ENCODE measurements at regions not wholly inside any gene's neighbourhood (a gene's known extent, or its start where the extent isn't known, plus 50 kb on each side); places are given as distances from the start of the nearest gene placed in this dataset.
"Not testable (repeated sequence)": the region's sequence is repeated elsewhere in the genome, so short reads cannot be mapped to it uniquely, and the experiment has no call there.

- no peaks in the 10 kb centered on the region for H3K9me3 ChIP-seq (ENCODE audit: control insufficient read depth in 1 of 2, insufficient read depth in 1 of 2, low read depth in 1 of 2, low read length in 2 of 2)
- no TSS peak for BruUV-seq (replicated peaks)
- POLR2A ChIA-PET = no interaction called here
- DNase-seq (ENCODE audit: low read depth, low spot score) (no peak), ATAC-seq (no peak)
- no peak overlapping the region for H3K4me2 ChIP-seq (ENCODE audit: low read length)
- H3K27ac ChIP-seq (ENCODE audit: low read depth, low read length) = no peak overlapping the region
- H3K27me3 ChIP-seq (ENCODE audit: insufficient read depth, low read length) = no peaks in the 10 kb centered on the region
- CTCF ChIA-PET = no interaction called here
- RAD21 ChIA-PET (ENCODE audit: low non-redundant PET in 1 of 2, low total read pairs in 2 of 2, uncharacterized antibody in 2 of 2, unreplicated experiment in 2 of 2) = no interaction called here
- TF ChIP-seq POLR2A (IDR thresholded peaks at IDR 0.05; ENCODE audit: borderline replicate concordance, extremely low read depth, insufficient read depth, insufficient read length) = no peak
- TF ChIP-seq ELF1 (IDR thresholded peaks at IDR 0.05; ENCODE audit: borderline replicate concordance, low read depth) = no peak
- no peak for TF ChIP-seq CTCF (IDR thresholded peaks at IDR 0.05 in 2 of 3, conservative IDR thresholded peaks at IDR 0.05 in 1 of 3; ENCODE audit: borderline replicate concordance in 1 of 3, insufficient read depth in 1 of 3, low read depth in 2 of 3, low read length in 2 of 3)
- no peak for TF ChIP-seq EZH2 (IDR thresholded peaks at IDR 0.05)
- no peak for TF ChIP-seq FOSL1 (IDR thresholded peaks at IDR 0.05; ENCODE audit: low read depth)
- no peak for TF ChIP-seq ATF3 (IDR thresholded peaks at IDR 0.05)
- TF ChIP-seq RAD21 (IDR thresholded peaks at IDR 0.05; ENCODE audit: low read depth) = no peak
- no peak for TF ChIP-seq JUND (IDR thresholded peaks at IDR 0.05)
- no peak for TF ChIP-seq ZNF274 (IDR thresholded peaks at IDR 0.05; ENCODE audit: low read depth, low read length)
- TF ChIP-seq EGR1 (IDR thresholded peaks at IDR 0.05; ENCODE audit: low read depth) = no peak
- no peak for TF ChIP-seq YY1 (IDR thresholded peaks at IDR 0.05; ENCODE audit: extremely low read depth, insufficient replicate concordance, low read depth, low read length)
- no peak for TF ChIP-seq MAX (IDR thresholded peaks at IDR 0.05)
- TF ChIP-seq CBX3 (IDR thresholded peaks at IDR 0.05; ENCODE audit: low read depth) = no peak
- TF ChIP-seq SRF (IDR thresholded peaks at IDR 0.05; ENCODE audit: low read depth) = no peak
- H3K9ac ChIP-seq (ENCODE audit: low read length) = no peak overlapping the region
- H3K36me3 ChIP-seq (ENCODE audit: control insufficient read depth in 1 of 2, insufficient read depth in 2 of 2, low read length in 2 of 2) = no peaks in the 10 kb centered on the region
- H3K4me3 ChIP-seq (replicated peaks in 1 of 2; ENCODE audit: low read depth in 1 of 2, low read length in 2 of 2) = no peak overlapping the region
- intact Hi-C loops (cut with micrococcal nuclease) = no loop called here
- no peak overlapping the region for H2AFZ ChIP-seq (ENCODE audit: low read depth, low read length, poor library complexity, severe bottlenecking)
- H4K20me1 ChIP-seq (ENCODE audit: insufficient read depth) = no peaks in the 10 kb centered on the region
- H3K4me1 ChIP-seq (ENCODE audit: control insufficient read depth in 1 of 2, insufficient read depth in 2 of 2, low read length in 2 of 2) = no peaks in the 10 kb centered on the region
- no peaks in the 10 kb centered on the region for H3K9me2 ChIP-seq (ENCODE audit: insufficient read depth)
- H3K79me2 ChIP-seq (ENCODE audit: insufficient read depth, low read length) = no peaks in the 10 kb centered on the region
These were observed 215.5 kb downstream of the LNPK start for GRCh38 chr2:175786471-175787124.

GRCh38 chr2:175777337-175777736, 224.7 kb downstream of the LNPK start:
- H4K20me1 ChIP-seq (ENCODE audit: insufficient read depth); H3K4me2 ChIP-seq (ENCODE audit: low read length); RAD21 ChIA-PET (ENCODE audit: low non-redundant PET in 1 of 2, low total read pairs in 2 of 2, uncharacterized antibody in 2 of 2, unreplicated experiment in 2 of 2); H3K36me3 ChIP-seq (ENCODE audit: control insufficient read depth in 1 of 2, insufficient read depth in 2 of 2, low read length in 2 of 2); H3K9ac ChIP-seq (ENCODE audit: low read length); H3K4me1 ChIP-seq (ENCODE audit: control insufficient read depth in 1 of 2, insufficient read depth in 2 of 2, low read length in 2 of 2); POLR2A ChIA-PET; H2AFZ ChIP-seq (ENCODE audit: low read depth, low read length, poor library complexity, severe bottlenecking); H3K4me3 ChIP-seq (replicated peaks in 1 of 2; ENCODE audit: low read depth in 1 of 2, low read length in 2 of 2); H3K27me3 ChIP-seq (ENCODE audit: insufficient read depth, low read length); ATAC-seq; H3K9me3 ChIP-seq (ENCODE audit: control insufficient read depth in 1 of 2, insufficient read depth in 1 of 2, low read depth in 1 of 2, low read length in 2 of 2); intact Hi-C loops (cut with micrococcal nuclease); H3K9me2 ChIP-seq (ENCODE audit: insufficient read depth); BruUV-seq (replicated peaks); H3K79me2 ChIP-seq (ENCODE audit: insufficient read depth, low read length); H3K27ac ChIP-seq (ENCODE audit: low read depth, low read length); DNase-seq (ENCODE audit: low read depth, low spot score); CTCF ChIA-PET: not testable (repeated sequence)
